ENCODE measurements at regions not wholly inside any gene's neighbourhood (a gene's known extent, or its start where the extent isn't known, plus 50 kb on each side); places are given as distances from the start of the nearest gene placed in this dataset.
A peak's percentile ranks its signal among the peaks of the same experiment; 100 is the strongest.
"Not testable (repeated sequence)": the region's sequence is repeated elsewhere in the genome, so short reads cannot be mapped to it uniquely, and the experiment has no call there.

DNA sequence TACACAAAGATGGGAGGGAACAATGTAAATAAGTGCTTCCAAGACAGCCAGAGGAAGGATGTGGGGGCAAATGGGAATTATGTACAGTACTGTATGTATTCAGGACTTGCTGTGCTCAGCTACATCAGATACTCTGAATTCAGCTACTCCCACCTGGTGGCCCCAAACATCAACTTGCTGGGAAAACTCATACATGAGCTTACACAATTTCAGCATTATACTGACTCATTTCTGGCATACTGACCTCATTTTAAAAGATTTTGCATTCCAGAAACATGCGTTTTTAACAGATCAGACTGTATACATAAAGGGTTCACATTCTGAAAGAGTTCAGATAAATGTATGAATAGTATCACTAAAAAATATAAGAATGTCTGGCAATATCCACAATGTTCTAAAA lies 59.7 kb downstream of the GPX5 start:
- no peak for DNase-seq (ENCODE audit: low spot score)

DNA sequence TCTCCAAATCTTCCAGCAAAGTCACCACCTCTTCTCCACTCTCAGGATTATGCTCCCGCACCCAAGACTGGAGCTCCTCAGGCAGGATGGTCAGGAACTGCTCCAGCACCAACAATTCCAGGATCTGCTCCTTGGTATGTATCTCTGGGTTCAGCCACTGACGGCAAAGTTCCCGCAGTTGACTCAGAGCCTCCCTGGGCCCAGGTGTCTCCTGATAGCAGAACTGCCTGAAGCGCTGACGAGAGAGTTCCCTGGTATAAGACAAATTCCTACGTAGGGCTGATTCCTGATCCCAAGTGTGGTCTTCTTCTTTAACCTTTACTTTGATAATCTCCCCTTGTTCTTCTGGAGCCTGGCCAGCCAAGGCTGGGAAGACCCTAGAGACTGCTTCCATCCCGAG lies 60.6 kb downstream of the GPX5 start:
- no peak for DNase-seq (ENCODE audit: low spot score)

DNA sequence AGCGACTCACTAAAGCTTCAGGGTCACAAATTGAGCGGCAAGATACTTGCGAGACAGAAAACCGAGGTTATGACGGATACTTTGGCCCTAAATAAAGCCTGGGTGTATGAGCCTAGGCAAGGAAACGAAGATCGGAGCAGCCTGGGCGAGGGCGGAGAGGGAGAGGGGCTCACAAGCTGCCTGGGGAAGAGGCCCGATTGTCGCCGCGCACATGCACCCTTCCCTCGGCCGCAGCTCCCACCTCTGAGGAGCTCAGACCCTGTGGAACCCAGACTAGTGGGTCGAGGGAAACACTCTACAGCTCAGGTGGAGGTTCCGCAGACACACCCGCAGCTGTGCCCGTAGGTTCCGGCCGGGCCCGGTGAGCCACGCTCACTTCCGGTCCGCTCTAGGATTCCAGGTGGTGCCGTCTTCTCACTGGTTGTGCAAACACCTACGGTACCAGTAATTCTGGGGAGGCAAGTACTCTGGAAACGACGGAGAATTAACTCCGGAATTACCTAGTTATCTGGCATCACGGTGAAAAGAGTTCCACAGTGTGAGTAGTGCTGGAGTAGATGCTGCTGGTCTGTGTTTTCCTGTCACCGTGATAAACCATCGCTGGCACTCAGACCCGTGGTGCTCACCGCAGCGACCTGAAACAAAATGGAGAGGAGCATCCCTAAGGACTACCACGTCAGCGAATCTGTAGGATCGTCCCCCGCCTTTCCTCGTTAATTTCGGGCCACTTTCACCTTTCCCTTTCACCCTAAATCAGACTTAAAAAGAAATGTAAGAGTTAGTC lies 61.5 kb downstream of the GPX5 start:
- peak; percentile 81 for DNase-seq (ENCODE audit: low spot score)

DNA sequence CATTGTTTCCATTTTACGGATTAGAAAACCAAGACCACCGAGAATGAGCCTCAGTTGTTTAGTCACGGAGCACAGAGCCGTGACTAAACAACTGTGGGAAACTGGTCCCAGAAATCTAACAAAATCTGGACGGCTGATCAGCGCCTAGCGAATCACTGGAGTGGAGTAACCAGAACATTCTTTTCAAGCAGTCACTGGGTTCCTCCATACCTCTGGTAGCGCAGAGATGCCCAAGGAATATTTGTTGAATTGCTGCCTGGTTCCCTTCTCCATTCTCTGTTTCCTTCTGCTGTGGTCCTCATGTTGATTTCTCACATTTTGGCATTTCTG lies 62.0 kb downstream of the GPX5 start:
- DNase-seq (ENCODE audit: low spot score): no peak

DNA sequence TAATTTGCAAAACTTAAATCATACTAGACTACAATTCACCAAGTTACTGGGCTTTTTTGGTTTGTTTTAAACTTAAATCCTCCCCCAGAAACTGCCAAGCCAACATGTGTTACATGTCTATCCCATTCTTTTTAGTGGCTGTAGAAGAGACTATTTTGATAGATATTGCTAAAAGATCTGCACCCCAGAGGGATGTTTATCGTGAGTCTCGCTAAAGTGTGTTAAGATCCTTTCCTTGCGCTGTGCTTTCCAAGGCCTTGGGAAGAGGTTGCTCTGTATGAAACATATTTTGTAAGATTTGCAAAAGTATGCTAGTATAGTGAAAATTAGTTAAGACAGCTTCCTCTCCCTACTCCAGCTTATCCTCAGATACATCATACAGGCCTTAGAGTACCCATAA lies 63.0 kb downstream of the GPX5 start:
- no peak for DNase-seq (ENCODE audit: low spot score)

DNA sequence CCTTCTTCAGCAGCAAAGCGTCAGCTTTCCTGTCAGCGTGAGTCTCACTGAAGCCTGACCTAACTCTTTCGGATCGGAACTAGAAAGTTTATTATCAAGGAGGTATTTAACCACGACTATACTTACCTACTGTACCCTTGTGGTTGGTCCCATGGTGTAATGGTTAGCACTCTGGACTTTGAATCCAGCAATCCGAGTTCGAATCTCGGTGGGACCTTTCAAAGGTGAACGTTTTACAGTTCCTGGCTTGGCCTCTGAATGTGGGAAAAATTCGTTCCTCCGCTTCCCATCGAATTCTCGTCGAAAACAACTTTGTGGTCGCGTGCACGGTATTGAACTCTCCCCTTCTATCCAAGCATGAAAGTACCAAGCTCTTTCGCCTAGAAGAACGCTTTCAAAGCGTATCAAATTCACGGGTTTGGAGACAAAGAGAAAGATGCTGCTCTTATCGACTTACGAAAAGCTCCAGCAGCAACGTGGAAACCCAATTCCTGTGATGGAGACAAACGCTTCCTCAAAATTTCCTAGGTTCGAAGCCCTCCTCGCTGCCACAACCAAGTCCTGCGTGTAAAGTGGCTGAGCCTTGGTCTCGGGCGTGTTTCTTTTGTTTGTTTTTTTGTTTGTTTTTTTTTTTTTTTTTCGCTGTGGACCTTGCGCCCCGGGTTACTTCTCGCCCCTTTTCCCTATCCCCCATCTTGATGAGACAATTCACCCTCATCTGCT lies 63.7 kb downstream of the GPX5 start:
- peak; percentile 80 for DNase-seq (ENCODE audit: low spot score)

DNA sequence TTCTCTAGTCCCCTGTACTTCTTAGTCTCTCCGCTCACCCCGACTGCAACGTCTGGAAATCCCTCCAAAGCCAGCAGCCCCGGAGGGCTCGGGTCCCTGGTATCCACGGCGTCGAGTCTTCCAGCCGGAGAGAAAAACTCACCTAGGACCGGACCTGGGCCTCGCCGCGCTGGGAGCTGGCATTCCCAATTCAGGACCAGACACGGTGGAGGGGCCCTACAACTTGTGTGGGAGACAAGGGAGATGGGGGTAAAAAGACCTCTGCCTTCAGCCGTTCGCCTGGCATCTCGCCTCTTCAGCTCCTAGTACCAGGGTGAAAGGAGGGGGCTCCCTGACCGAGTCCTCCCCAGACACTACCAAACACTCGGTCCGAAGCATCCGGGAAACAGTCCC lies 64.3 kb downstream of the GPX5 start:
- DNase-seq (ENCODE audit: low spot score): peak; percentile 58

DNA sequence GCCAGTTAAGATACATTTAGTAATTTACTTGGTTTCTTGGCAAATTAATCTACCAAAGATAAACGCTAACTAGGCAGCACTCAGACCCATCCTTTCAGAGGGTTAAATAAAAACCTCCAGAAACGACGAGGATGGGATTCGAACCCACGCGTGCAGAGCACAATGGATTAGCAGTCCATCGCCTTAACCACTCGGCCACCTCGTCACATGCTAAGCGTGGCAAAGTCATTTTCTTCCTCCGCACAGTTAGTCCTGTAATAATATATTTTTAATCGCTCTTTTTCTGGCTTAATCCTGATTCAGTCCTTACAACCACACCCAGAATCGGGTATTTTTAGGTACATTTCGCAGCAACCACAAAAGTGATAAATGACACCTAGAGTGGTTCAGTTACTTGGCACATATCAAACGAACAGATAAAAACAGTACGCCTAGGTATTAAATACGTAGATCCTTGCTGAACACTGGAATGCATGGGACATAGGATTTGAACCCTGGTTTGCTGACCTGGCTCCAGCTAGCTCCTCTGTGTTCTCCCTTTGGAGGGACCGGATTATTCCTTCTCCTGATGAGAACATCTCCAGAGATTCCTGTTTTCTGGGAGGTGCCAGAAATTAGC lies 71.6 kb downstream of the GPX5 start:
- DNase-seq (ENCODE audit: low spot score): peak; percentile 57

DNA sequence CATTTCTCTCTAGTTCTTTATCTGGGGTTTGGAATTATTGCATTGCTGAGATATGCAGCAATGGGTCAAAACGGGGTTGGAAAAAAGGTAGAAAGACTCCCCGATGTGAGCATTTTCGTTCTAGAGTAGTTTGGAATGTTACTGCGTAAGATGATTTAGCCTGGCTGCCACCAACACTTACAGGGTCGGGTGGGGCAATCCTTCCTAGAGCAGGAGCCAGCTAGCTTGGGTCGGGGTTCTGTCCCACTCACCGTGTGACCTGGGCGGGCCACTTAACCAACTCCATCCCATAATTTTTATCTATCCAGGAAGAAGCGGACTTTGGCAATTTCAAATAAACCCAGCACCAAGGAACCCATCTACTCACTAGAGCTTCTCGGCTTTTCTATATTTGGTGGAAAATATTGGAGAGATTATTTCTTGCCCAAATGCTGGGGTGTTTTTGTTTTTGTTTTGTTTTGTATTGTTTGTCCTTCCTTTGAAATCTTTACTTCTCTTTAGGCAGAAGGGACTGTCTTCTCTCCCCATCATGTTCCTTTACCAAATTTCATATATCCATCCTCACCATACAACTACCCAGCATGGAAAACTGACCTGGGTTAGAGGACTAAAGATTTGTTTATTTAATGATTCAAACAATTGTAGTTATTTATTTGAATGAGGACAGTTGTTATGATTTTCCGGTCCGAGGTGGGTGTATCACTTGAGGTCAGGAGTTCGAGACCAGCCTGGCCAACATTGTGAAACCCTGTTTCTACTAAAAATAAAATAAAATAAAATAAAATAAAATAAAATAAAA lies 72.4 kb downstream of the GPX5 start:
- DNase-seq (ENCODE audit: low spot score): no peak

DNA sequence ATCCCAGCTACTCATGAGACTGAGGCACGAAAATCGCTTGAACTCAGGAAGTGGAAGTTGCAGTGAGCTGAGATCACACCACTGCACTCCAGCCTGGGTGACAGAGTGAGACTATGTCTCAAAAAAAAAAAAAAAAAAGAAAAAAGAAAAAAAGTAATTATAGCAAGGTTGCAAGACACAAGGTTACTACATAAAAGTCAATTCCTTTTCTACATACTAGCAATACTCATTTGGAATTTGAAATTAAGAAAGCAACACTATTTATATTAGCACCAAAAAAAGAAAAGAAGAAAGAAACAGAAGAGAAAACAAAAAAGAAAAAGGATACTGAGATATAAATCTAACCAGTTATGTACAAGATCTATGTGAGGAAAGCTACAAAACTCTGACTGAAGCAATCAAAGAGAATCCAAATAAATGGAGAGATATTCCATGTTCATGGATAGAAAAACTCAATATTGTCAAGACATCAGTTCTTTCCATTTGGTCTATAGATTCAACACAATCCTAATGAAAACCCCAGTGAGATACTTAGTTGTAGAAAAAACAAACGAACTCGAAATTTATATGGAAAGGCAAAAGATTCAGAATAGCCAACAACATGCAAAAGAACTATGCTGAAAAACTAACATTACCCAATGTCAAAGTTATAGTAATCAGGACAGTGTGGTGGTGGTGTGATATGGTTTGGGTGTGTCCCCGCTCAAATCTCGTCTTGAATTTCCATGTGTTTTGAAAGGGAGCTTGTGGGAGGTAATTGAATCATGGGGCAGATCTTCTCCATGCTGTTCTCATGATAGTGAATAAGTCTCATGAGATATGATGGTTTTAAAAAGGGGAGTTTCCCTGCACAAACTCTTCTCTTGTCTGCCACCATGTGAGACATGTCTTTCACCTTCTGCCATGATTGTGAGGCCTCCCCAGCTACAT lies 73.3 kb downstream of the GPX5 start:
- DNase-seq (ENCODE audit: low spot score): no peak

DNA sequence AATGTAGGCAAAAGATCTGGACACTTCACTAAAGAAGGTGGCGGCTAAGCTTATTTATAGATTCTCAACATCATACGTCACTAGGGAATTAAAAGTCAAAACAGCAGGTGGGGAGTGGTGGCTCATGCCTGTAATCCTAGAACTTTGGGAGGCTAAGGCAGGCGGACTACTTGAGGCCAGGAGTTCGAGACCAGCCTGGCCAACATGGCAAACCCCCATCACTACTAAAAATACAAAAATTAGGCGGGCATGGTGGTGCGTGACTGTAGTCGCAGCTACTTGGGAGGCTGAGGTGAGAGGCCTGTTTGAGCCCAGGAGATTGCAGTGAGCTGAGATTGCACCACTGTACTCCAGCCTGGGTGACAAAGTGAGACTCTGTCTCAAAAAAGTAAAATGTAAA lies 74.6 kb downstream of the GPX5 start:
- no peak for DNase-seq (ENCODE audit: low spot score)

DNA sequence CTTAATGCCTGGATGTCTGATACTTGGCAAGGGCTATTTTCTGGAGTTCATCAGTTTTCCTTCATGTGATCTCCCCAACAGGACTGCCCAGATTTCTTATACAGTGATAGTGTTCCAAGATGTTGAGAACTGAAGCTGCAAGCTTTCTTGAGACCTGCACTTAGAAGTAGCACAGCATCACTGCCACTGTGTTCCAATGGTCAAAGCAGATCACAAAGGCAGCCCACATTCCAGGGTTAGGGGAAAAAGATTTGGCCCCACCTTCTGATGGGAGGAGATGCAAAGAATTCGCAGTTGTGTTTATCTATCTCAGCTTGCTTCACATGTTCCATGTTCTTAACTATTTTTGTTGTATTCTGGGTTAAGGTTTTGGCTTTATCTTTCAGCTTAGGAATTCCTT lies 78.2 kb downstream of the GPX5 start:
- DNase-seq (ENCODE audit: low spot score): no peak

DNA sequence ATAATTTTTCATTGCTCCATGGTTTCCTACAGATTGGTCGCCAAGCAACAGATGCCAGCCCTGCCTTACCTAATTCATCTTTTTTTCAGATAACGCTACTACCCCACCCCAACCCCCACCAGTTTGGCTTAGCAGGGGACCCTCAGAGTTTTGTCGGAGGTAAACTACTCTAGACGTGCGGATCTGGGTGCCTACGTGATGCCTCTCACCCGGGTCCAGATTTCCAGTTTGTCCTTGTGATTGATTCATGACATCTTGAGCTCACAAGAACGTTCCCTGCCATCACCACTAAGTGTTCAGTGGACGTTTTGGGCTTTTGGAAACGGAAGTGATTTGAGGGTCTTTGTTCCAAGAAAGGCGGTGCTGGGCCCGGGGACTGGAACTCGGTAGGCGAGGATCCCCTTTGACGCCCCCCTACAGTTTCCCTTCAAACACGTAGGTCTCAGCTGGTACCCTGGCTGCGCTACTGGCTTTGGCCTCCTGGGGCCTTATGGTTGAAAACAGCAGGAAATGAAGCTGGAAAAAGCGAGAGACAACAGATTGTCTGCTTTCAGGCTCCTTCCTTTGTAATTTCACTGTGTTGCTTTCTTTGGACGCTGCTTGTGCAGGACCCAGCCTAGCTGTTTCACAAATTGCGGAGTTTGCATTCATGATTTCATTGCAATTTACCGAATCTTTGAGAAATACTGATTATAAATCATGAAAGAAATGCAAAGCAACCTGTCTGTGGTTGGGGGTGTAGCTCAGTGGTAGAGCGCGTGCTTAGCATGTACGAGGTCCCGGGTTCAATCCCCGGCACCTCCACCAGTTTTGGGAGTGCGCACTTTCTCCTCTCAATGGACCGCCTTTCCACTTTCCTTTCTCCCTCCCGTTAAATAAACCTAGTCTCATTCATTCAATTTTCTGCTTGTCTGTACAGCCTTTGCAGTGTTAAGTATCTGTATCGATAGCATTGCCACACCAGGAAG lies 81.0 kb downstream of the GPX5 start:
- DNase-seq (ENCODE audit: low spot score): peak; percentile 79

DNA sequence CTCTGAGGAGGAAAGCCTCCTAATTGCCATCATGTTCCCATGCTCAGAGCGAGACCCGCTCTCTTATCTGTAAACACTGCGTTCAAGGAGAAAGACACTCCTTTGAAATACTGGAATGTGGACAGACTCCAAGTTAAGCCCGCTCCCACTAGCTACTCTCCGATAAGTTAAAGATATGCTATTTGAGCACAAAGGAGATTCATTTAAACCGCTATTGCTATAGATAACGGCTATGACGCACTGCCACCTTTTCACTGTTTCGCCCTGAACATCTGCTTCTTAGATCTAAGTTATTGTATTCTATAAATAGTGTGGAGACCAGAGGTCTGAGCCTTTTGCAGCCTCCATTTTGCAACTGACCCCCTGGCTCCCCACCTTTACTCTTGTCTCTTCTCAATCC lies 82.3 kb downstream of the GPX5 start:
- DNase-seq (ENCODE audit: low spot score): no peak

DNA sequence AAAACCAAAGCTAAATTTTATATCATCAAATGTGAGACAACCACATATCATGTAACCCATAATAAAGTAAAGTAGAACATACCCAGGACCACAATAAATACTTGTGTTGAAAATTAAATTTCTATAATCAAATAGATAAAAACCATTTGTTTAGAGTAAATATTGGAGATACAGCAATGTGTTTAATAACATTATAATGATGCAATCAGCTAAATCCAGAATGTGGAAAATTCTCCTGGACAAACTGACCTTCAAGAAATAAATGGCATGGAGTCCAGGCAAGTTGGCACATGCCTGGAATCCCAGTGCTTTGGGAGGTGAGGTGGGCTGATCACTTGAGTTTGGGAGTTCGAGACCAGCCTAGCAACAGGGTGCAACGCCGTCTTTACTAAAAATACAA lies 84.0 kb downstream of the GPX5 start:
- no peak for DNase-seq (ENCODE audit: low spot score)

DNA sequence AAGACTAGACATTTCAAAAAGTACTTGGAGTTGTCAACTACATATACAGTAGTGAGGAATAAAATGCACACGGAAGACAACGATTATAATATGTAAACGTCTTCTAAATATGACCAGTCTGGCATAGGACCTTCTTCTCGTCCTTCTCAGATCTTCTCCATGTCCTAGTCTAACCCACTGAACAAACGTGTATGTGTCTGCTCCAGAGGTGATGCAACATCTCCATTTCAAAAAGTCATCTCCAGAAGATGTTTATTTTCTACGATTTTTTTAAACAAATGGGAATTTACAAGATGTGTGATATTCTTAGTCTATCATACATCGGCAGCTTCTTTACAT lies 89.9 kb downstream of the GPX5 start:
- no peak for DNase-seq (ENCODE audit: low spot score)

DNA sequence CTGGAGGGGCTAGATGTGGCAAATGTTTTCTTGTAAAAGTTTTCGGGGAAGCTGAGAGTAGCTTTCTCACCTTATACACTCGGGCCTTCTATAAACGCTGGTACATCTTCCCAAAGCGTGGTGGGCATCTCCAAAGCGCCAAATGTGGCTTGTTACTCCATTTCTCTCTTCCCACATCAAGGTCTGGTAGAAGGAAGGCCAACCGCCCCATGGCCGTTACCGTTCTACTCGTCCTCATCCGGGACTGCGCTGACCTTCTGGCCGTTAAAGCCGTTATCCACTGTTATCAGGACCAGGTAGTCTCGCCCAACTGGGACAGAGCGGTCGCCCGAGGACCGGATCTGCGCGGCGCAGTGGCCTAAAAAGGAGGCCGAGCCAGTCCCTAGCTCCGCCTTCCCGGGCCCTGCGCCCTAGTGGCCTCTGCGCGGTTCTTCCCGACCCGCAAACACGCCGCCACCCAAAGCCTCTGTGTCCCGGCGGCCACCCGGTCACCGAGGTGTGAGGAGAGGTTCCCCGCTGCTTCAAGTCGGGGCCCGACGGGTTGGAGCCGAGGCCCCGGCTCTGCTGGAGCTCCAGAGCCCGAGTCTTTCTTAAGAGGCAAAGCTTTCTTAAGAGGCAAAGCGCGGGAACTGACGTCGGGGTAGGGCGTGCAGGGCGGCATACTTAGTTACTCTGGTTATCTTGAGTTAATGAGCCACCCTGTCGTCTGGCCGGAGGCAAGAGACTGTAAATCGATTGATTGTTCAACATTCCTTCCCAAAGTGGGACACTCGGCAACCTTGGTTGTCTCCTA lies 90.5 kb downstream of the GPX5 start:
- peak; percentile 71 for DNase-seq (ENCODE audit: low spot score)

DNA sequence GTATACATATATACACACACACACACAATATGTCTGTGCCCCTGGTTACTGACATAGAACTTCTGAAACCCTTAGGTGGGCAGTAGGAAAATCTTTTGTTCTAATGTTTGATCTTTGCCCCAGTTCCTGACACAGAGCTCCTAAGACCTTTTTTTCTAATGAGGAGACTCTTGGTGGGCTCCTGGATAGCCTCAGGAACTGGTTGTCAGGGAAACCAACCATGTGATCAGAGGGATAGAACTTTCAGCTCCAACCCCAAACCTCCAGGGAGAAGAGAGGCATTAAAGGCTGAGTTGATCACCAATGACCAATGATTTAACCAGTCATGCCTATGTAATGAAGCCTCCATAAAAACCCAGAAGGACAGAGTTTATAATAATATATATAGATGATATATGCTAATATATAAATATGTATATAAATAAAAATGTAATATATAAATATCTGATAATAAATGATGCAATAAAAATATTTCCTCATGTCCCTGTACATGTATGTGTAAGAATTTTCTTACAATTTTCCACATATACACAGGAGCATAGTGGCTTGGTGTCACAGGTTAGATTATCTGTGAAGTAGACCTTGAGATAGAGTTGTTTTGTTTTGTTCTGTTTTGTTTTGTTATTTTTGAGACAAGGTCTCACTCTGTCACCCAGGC lies 93.3 kb downstream of the GPX5 start:
- DNase-seq (ENCODE audit: low spot score): no peak

DNA sequence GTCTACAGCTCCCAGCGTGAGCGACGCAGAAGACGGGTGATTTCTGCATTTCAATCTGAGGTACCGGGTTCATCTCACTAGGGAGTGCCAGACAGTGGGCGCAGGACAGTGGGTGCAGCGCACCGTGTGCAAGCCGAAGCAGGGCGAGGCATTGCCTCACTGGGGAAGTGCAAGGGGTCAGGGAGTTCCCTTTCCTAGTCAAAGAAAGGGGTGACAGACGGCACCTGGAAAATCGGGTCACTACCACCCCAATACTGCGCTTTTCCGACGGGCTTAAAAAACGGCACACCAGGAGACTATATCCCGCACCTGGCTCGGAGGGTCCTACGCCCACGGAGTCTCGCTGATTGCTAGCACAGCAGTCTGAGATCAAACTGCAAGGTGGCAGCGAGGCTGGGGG lies 95.6 kb downstream of the GPX5 start:
- not testable (repeated sequence) for DNase-seq (ENCODE audit: low spot score)
